HEK293 (cell line): ENCODE measurements at regions not wholly inside any gene's neighbourhood (a gene's known extent, or its start where the extent isn't known, plus 50 kb on each side); places are given as distances from the start of the nearest gene placed in this dataset.

ENCODE experiments used
- CTCF ChIA-PET: fragments of 350-600 bp; formaldehyde crosslinking; extraction: SDS; loops from one replicate; lab custom pipeline; 2021; ENCODE audit warnings: antibody characterized with exemption; lab: Yijun Ruan, JAX
- POLR2A ChIA-PET: fragments of 300-600 bp; formaldehyde crosslinking; extraction: SDS; loops from one replicate; lab custom pipeline; 2020; ENCODE audit warnings: antibody characterized with exemption, inconsistent platforms; lab: Yijun Ruan, JAX
- H3K27ac ChIP-seq: fragments of 200-500 bp; sonication (Bioruptor generic); 2 replicates; pipeline ENCODE4 v1.5.1; 2014; ENCODE audit warnings: low read depth, low read length, control low read depth, inconsistent platforms; ENCODE audit errors: extremely low read depth
- H3K36me3 ChIP-seq, 2 experiments: fragments of 200-500 bp in 1 of 2; sonication (Bioruptor generic) in 1 of 2; 1 replicate in 1 of 2; 2 replicates in 1 of 2; pipeline ENCODE4 v1.5.1; 2014 to 2017; ENCODE audit warnings: inconsistent platforms in 2 of 2, low read length in 2 of 2; ENCODE audit not compliant: control insufficient read depth in 2 of 2, insufficient read depth in 1 of 2
- H3K4me1 ChIP-seq: fragments of 200-500 bp; sonication (Bioruptor generic); 2 replicates; pipeline ENCODE4 v1.5.1; 2014; ENCODE audit warnings: mild to moderate bottlenecking, low read length, inconsistent platforms; ENCODE audit not compliant: control insufficient read depth, insufficient read depth
- H3K4me3 ChIP-seq: 2 replicates; pipeline ENCODE4 v1.5.1; 2011; ENCODE audit warnings: low read depth, mild to moderate bottlenecking, control low read depth, low read length, moderate library complexity
- H3K9me3 ChIP-seq: fragments of 200-500 bp; sonication (Bioruptor generic); 2 replicates; pipeline ENCODE4 v1.5.1; 2014; ENCODE audit warnings: low read depth, low read length, inconsistent platforms; ENCODE audit not compliant: control insufficient read depth, insufficient read depth
- ATF2 ChIP-seq: fragments of 450-650 bp; formaldehyde crosslinking; IDR thresholded peaks from 2 replicates; pipeline ENCODE4 v1.5.1; 2016; ENCODE audit warnings: missing biosample characterization, missing genetic modification characterization, low read depth
- BCL11B ChIP-seq: fragments of 450-650 bp; formaldehyde crosslinking; IDR thresholded peaks from 2 replicates; pipeline ENCODE4 v1.5.1; 2016; ENCODE audit warnings: low read depth, missing biosample characterization, missing genetic modification characterization
- GLIS2 ChIP-seq: fragments of 450-650 bp; formaldehyde crosslinking; IDR thresholded peaks from 2 replicates; pipeline ENCODE4 v1.5.1; 2016; ENCODE audit warnings: missing biosample characterization, missing genetic modification characterization
- KLF7 ChIP-seq: fragments of 450-650 bp; formaldehyde crosslinking; IDR thresholded peaks from 2 replicates; pipeline ENCODE4 v1.5.1; 2016; ENCODE audit warnings: missing biosample characterization, missing genetic modification characterization, borderline replicate concordance
- KLF8 ChIP-seq: fragments of 450-650 bp; formaldehyde crosslinking; IDR thresholded peaks from 2 replicates; pipeline ENCODE4 v1.5.1; 2016; ENCODE audit warnings: missing biosample characterization, missing genetic modification characterization
- PRDM1 ChIP-seq: fragments of 450-650 bp; formaldehyde crosslinking; IDR thresholded peaks from 2 replicates; pipeline ENCODE4; 2016; ENCODE audit warnings: missing biosample characterization, missing genetic modification characterization
- RBAK ChIP-seq: fragments of 450-650 bp; formaldehyde crosslinking; IDR thresholded peaks from 2 replicates; pipeline ENCODE4 v1.5.1; 2016; ENCODE audit warnings: missing biosample characterization, missing genetic modification characterization
- SP7 ChIP-seq: fragments of 450-650 bp; formaldehyde crosslinking; IDR thresholded peaks from 2 replicates; pipeline ENCODE4 v1.5.1; 2016; ENCODE audit warnings: missing biosample characterization, missing genetic modification characterization
- ZBTB17 ChIP-seq: fragments of 450-650 bp; formaldehyde crosslinking; IDR thresholded peaks from 2 replicates; pipeline ENCODE4 v1.5.1; 2016; ENCODE audit warnings: missing biosample characterization, missing genetic modification characterization
- ZFP69B ChIP-seq: fragments of 450-650 bp; formaldehyde crosslinking; IDR thresholded peaks from 2 replicates; pipeline ENCODE4 v1.5.1; 2016; ENCODE audit warnings: missing biosample characterization, missing genetic modification characterization
- ZNF138 ChIP-seq: fragments of 450-650 bp; formaldehyde crosslinking; IDR thresholded peaks from 2 replicates; pipeline ENCODE4 v1.5.1; 2016; ENCODE audit warnings: missing biosample characterization, missing genetic modification characterization, borderline replicate concordance
- ZNF140 ChIP-seq: fragments of 450-650 bp; formaldehyde crosslinking; IDR thresholded peaks from 2 replicates; pipeline ENCODE4 v1.5.1; 2016; ENCODE audit warnings: missing biosample characterization, missing genetic modification characterization
- ZNF2 ChIP-seq: fragments of 450-650 bp; formaldehyde crosslinking; IDR thresholded peaks from 2 replicates; pipeline ENCODE4 v1.5.1; 2016; ENCODE audit warnings: missing biosample characterization, missing genetic modification characterization
- ZNF202 ChIP-seq: fragments of 450-650 bp; formaldehyde crosslinking; IDR thresholded peaks from 2 replicates; pipeline ENCODE4 v1.5.1; 2016; ENCODE audit warnings: missing biosample characterization, missing genetic modification characterization, borderline replicate concordance
- ZNF221 ChIP-seq: fragments of 450-650 bp; formaldehyde crosslinking; IDR thresholded peaks from 2 replicates; pipeline ENCODE4 v1.5.1; 2017; ENCODE audit warnings: missing biosample characterization, missing genetic modification characterization, borderline replicate concordance
- ZNF239 ChIP-seq: fragments of 450-650 bp; formaldehyde crosslinking; IDR thresholded peaks from 2 replicates; pipeline ENCODE4 v1.5.1; 2016; ENCODE audit warnings: missing biosample characterization, missing genetic modification characterization
- ZNF311 ChIP-seq: fragments of 450-650 bp; formaldehyde crosslinking; IDR thresholded peaks from 2 replicates; pipeline ENCODE4 v1.5.1; 2017; ENCODE audit warnings: missing biosample characterization, missing genetic modification characterization, borderline replicate concordance
- ZNF350 ChIP-seq: fragments of 450-650 bp; formaldehyde crosslinking; IDR thresholded peaks from 2 replicates; pipeline ENCODE4 v1.5.0; 2017; ENCODE audit warnings: missing biosample characterization, mild to moderate bottlenecking, missing genetic modification characterization
- ZNF394 ChIP-seq: fragments of 450-650 bp; formaldehyde crosslinking; IDR thresholded peaks from 2 replicates; pipeline ENCODE4 v1.5.1; 2016; ENCODE audit warnings: missing biosample characterization, missing genetic modification characterization, mild to moderate bottlenecking, moderate library complexity, borderline replicate concordance
- ZNF426 ChIP-seq: fragments of 450-650 bp; formaldehyde crosslinking; IDR thresholded peaks from 2 replicates; pipeline ENCODE4 v1.5.1; 2017; ENCODE audit warnings: missing biosample characterization, missing genetic modification characterization, mild to moderate bottlenecking, inconsistent platforms, moderate library complexity
- ZNF501 ChIP-seq: fragments of 450-650 bp; formaldehyde crosslinking; IDR thresholded peaks from 2 replicates; pipeline ENCODE4 v1.5.1; 2016; ENCODE audit warnings: missing biosample characterization, missing genetic modification characterization
- ZNF510 ChIP-seq: fragments of 450-650 bp; formaldehyde crosslinking; IDR thresholded peaks from 2 replicates; pipeline ENCODE4 v1.5.1; 2018; ENCODE audit warnings: mild to moderate bottlenecking, missing genetic modification characterization, missing biosample characterization; ENCODE audit not compliant: insufficient replicate concordance
- ZNF660 ChIP-seq: fragments of 450-650 bp; IDR thresholded peaks from 2 replicates; pipeline ENCODE4 v1.5.1; 2018; ENCODE audit warnings: missing biosample characterization, mild to moderate bottlenecking, missing genetic modification characterization
- ZNF677 ChIP-seq: fragments of 450-650 bp; IDR thresholded peaks from 2 replicates; pipeline ENCODE4 v1.5.0; 2018; ENCODE audit warnings: missing biosample characterization, mild to moderate bottlenecking, missing genetic modification characterization, moderate library complexity
- TF ChIP-seq, protein P1 (sequence below): fragments of 450-650 bp; formaldehyde crosslinking; IDR thresholded peaks from 2 replicates; pipeline ENCODE4 v1.5.1; 2016; ENCODE audit warnings: missing biosample characterization, missing genetic modification characterization

- no peak for TF ChIP-seq ATF2
- peak; percentile 64 for TF ChIP-seq ZNF426 (tag by site-specific recombination)
- TF ChIP-seq GLIS2: no peak
- no peak for TF ChIP-seq KLF8 (tag by site-specific recombination)
- 0 out of 2 replicates have a peak, but pooled peaks have one; percentile 16 for TF ChIP-seq ZNF202 (tag by site-specific recombination)
- no peak for TF ChIP-seq ZFP69B (tag by site-specific recombination)
- TF ChIP-seq ZNF394 (tag by site-specific recombination): peak; percentile 83; the same call in 1 of the 2 replicates
- no peak for TF ChIP-seq ZNF660 (tag by site-specific recombination)
Measured at GRCh38 chr4:45482346-45482745, 641.5 kb downstream of the GABRG1 start (continued).

- H3K9me3 ChIP-seq: no peaks in the 10 kb centered on the region
- no peaks in the 10 kb centered on the region for H3K4me1 ChIP-seq
- H3K27ac ChIP-seq: no peak overlapping the region
- ChIA-PET POLR2A (no interaction called here), CTCF (no interaction called here)
- H3K4me3 ChIP-seq: no peak overlapping the region
- H3K36me3 ChIP-seq: no peaks in the 10 kb centered on the region
- no peak for TF ChIP-seq ZNF140 (tag by site-specific recombination)
- TF ChIP-seq BCL11B (tag by site-specific recombination): no peak
- TF ChIP-seq KLF7: no peak
- TF ChIP-seq ZBTB17 (tag by site-specific recombination): no peak
- no peak for TF ChIP-seq ZNF510 (tag by site-specific recombination)
- TF ChIP-seq ZNF2: no peak
- no peak for TF ChIP-seq PRDM1 (tag by site-specific recombination)
- no peak for TF ChIP-seq ZNF221 (tag by site-specific recombination)
- TF ChIP-seq ZNF677 (tag by site-specific recombination): no peak
- TF ChIP-seq ZNF311 (tag by site-specific recombination): no peak
- no peak for TF ChIP-seq ZNF138 (tag by site-specific recombination)
- no peak for TF ChIP-seq ZNF239
- no peak for TF ChIP-seq ZNF350
- no peak for TF ChIP-seq SP7 (tag by site-specific recombination)
- no peak for TF ChIP-seq ZNF501 (tag by site-specific recombination)
- TF ChIP-seq, protein P1, sequence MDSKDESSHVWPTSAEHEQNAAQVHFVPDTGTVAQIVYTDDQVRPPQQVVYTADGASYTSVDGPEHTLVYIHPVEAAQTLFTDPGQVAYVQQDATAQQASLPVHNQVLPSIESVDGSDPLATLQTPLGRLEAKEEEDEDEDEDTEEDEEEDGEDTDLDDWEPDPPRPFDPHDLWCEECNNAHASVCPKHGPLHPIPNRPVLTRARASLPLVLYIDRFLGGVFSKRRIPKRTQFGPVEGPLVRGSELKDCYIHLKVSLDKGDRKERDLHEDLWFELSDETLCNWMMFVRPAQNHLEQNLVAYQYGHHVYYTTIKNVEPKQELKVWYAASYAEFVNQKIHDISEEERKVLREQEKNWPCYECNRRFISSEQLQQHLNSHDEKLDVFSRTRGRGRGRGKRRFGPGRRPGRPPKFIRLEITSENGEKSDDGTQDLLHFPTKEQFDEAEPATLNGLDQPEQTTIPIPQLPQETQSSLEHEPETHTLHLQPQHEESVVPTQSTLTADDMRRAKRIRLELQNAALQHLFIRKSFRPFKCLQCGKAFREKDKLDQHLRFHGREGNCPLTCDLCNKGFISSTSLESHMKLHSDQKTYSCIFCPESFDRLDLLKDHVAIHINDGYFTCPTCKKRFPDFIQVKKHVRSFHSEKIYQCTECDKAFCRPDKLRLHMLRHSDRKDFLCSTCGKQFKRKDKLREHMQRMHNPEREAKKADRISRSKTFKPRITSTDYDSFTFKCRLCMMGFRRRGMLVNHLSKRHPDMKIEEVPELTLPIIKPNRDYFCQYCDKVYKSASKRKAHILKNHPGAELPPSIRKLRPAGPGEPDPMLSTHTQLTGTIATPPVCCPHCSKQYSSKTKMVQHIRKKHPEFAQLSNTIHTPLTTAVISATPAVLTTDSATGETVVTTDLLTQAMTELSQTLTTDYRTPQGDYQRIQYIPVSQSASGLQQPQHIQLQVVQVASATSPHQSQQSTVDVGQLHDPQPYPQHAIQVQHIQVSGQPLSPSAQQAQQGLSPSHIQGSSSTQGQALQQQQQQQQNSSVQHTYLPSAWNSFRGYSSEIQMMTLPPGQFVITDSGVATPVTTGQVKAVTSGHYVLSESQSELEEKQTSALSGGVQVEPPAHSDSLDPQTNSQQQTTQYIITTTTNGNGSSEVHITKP (tag by site-specific recombination): no peak
- TF ChIP-seq RBAK (tag by site-specific recombination): no peak
Measured at GRCh38 chr4:45477311-45477733, 646.5 kb downstream of the GABRG1 start.
